ENCODE measurements at regions not wholly inside any gene's neighbourhood (a gene's known extent, or its start where the extent isn't known, plus 50 kb on each side); places are given as distances from the start of the nearest gene placed in this dataset.
"Not testable (repeated sequence)": the region's sequence is repeated elsewhere in the genome, so short reads cannot be mapped to it uniquely, and the experiment has no call there.

DNA sequence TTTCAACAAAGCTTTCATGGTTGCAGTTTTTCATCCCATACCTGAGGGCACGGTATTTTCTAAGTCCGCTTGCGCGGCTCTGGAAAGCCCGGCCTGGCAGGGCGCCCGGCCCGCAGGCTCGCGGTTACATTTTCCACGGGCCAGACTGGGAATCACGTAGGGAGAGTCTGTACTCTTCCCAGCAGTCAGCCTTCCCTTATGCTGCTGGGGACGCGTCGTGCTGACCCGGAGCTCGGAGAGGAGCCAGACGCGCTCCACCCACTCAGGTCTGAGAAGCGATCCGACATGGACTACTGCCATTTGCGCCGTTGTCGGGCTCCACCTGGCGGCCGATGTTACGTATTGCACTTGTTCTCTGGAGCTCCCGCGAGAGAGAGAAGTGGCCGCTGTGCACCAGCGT, 435.9 kb downstream of the SPATA31A1 start:
- not testable (repeated sequence) for TF ChIP-seq POLR2AphosphoS5 (IDR thresholded peaks at IDR 0.05); EP300 (IDR thresholded peaks at IDR 0.05; ENCODE audit: low read depth)
